ENCODE measurements at regions not wholly inside any gene's neighbourhood (a gene's known extent, or its start where the extent isn't known, plus 50 kb on each side); places are given as distances from the start of the nearest gene placed in this dataset.
"Not testable (repeated sequence)": the region's sequence is repeated elsewhere in the genome, so short reads cannot be mapped to it uniquely, and the experiment has no call there.

- no peaks in the 10 kb centered on the region for H3K36me3 ChIP-seq (ENCODE audit: control insufficient read depth, insufficient read depth, low read length)
- H3K4me3 ChIP-seq (ENCODE audit: insufficient read depth, low read depth, low read length), result no peak overlapping the region
- 95 to 96% methylated on average over 5 of the region's 5 CpGs for WGBS, 2 experiments
- H3K27me3 ChIP-seq (ENCODE audit: control insufficient read depth, insufficient read depth, low read length, poor library complexity, severe bottlenecking), result no peaks in the 10 kb centered on the region
- H3K4me1 ChIP-seq (ENCODE audit: control insufficient read depth, insufficient read depth, low read length), result no peaks in the 10 kb centered on the region
- H3K9me3 ChIP-seq (ENCODE audit: control insufficient read depth, low read length), result no peaks in the 10 kb centered on the region
- H3K27ac ChIP-seq (ENCODE audit: insufficient read depth, low read depth, low read length, poor library complexity, severe bottlenecking), result no peak overlapping the region
Observed at GRCh38 chr1:220942278-220942677, 63.0 kb downstream of the HLX start.

DNA sequence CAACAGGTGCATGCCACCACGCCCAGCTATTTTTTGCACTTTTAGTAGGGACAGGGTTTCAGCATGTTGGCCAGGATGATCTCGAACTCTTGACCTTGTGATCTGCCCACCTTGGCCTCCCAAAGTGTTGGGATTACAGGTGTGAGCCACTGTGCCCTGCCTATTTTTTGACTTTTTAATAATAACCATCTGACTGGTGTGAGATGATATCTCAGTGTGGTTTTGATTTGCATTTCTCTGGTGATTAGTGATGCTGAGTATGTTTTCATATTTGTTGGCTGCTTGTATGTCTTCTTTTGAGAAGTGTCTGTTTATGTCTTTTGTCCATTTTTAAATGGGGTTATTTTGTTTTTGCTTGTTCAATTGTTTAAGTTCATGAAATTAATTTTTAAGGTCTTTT is 63.7 kb downstream of the HLX start:
- not testable (repeated sequence) for H3K27ac ChIP-seq (ENCODE audit: insufficient read depth, low read depth, low read length, poor library complexity, severe bottlenecking); H3K4me1 ChIP-seq (ENCODE audit: control insufficient read depth, insufficient read depth, low read length); H3K9me3 ChIP-seq (ENCODE audit: control insufficient read depth, low read length); H3K36me3 ChIP-seq (ENCODE audit: control insufficient read depth, insufficient read depth, low read length); H3K4me3 ChIP-seq (ENCODE audit: insufficient read depth, low read depth, low read length); H3K27me3 ChIP-seq (ENCODE audit: control insufficient read depth, insufficient read depth, low read length, poor library complexity, severe bottlenecking)
- WGBS, 2 experiments, result 96 to 98% methylated on average over 2 of the region's 2 CpGs

DNA sequence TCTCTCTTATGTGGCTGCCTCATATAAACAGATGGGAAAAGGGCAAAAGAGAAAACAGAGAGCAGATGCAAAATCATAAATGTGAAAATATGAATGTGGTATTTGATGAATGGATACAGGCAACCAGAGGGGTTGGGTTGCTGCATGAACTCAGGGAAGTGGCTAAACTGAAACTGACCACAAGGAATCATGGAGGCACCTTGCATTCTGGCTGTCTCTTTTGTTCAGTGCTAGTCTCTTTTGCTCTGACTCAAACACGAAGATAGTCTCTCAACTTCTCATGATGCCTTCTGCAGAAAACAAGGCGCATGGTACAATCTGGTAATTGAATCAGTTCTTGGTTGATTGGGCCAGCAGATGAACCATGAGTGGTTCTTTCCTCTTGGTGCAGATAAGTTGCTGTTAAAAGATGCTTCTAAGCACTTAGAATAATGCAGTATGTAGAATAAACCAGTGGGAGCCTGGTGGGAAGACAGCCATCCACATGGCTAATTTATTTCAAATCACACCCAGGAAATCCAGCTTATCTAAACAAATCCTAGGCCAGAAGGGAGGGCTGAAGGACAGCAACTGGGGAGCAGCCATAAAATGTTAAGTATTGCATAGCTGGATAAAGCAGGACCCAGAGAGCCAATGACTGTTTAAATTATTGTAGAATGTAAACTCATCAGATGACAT is 64.2 kb downstream of the HLX start:
- no peaks in the 10 kb centered on the region for H3K36me3 ChIP-seq (ENCODE audit: control insufficient read depth, insufficient read depth, low read length)
- H3K27ac ChIP-seq (ENCODE audit: insufficient read depth, low read depth, low read length, poor library complexity, severe bottlenecking), result no peak overlapping the region
- 34 to 40% methylated on average over 2 of the region's 2 CpGs for WGBS, 2 experiments
- H3K4me1 ChIP-seq (ENCODE audit: control insufficient read depth, insufficient read depth, low read length), result no peaks in the 10 kb centered on the region
- no peaks in the 10 kb centered on the region for H3K27me3 ChIP-seq (ENCODE audit: control insufficient read depth, insufficient read depth, low read length, poor library complexity, severe bottlenecking)
- no peak overlapping the region for H3K4me3 ChIP-seq (ENCODE audit: insufficient read depth, low read depth, low read length)
- no peaks in the 10 kb centered on the region for H3K9me3 ChIP-seq (ENCODE audit: control insufficient read depth, low read length)

DNA sequence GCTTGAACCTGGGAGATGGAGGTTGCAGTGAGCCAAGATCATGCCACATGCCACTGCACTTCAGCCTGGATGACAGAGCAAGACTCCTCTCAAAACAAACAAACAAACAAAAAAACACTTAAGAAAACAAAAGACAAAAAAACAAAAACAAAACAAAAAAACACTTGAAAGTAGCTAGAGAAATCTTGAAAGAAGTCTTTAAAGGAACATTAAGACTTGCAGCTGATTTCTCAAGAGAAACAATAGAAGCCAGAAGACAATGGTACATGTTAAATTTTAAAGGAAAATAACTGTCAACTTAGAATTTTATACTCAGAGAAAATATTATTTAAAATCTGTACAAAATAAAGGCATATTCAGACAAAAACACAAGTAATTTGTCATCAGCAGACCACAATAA is 71.3 kb downstream of the HLX start:
- Histone ChIP-seq H3K4me1 (ENCODE audit: control insufficient read depth, insufficient read depth, low read length) (no peaks in the 10 kb centered on the region), H3K27me3 (ENCODE audit: control insufficient read depth, insufficient read depth, low read length, poor library complexity, severe bottlenecking) (no peaks in the 10 kb centered on the region), H3K9me3 (ENCODE audit: control insufficient read depth, low read length) (no peaks in the 10 kb centered on the region), H3K4me3 (ENCODE audit: insufficient read depth, low read depth, low read length) (no peak overlapping the region), H3K27ac (ENCODE audit: insufficient read depth, low read depth, low read length, poor library complexity, severe bottlenecking) (no peak overlapping the region), H3K36me3 (ENCODE audit: control insufficient read depth, insufficient read depth, low read length) (no peaks in the 10 kb centered on the region)

GRCh38 chr1:220952961-220953643 is 73.9 kb downstream of the HLX start:
- Histone ChIP-seq H3K27me3 (ENCODE audit: control insufficient read depth, insufficient read depth, low read length, poor library complexity, severe bottlenecking) (no peaks in the 10 kb centered on the region), H3K4me1 (ENCODE audit: control insufficient read depth, insufficient read depth, low read length) (no peaks in the 10 kb centered on the region), H3K36me3 (ENCODE audit: control insufficient read depth, insufficient read depth, low read length) (no peaks in the 10 kb centered on the region), H3K9me3 (ENCODE audit: control insufficient read depth, low read length) (no peaks in the 10 kb centered on the region), H3K4me3 (ENCODE audit: insufficient read depth, low read depth, low read length) (no peak overlapping the region), H3K27ac (ENCODE audit: insufficient read depth, low read depth, low read length, poor library complexity, severe bottlenecking) (no peak overlapping the region)
- 30 to 45% methylated on average over 2 to 3 of the region's 3 CpGs for WGBS, 2 experiments

DNA sequence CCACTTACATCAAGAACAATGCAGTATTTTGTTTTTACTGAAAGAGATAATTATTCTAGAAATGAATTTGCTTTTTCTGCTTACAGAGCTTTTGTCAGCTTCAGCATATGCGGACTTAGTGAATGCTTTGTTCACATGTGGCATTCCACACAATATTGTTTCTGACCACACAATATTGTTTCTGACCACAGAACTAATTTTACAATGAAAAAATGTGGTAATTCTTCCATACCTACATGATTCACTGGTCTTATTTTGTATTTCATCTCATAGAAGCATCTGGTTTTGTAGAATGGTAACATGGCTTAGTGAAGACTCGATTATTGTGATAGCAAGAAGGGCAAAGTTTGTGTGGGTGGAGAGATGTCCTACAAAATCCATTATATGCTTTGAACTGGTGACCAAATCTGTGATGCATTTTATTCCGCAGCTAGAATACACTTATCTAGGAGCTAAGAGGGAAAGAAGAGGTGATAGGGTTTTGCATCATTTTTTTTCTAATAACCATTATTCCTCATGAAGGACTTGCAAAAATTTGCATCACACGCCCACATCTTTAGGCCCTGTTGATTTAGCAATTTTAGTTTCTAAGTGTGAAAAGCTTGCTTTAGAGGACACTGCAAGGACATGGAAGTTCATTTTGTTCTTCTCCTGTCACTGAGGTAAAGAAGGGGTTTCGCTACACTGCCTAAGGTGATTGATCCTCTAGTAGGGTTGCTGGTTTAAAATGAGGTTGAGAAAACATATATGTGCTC is 75.3 kb downstream of the HLX start:
- Histone ChIP-seq H3K27ac (ENCODE audit: insufficient read depth, low read depth, low read length, poor library complexity, severe bottlenecking) (no peak overlapping the region), H3K36me3 (ENCODE audit: control insufficient read depth, insufficient read depth, low read length) (no peaks in the 10 kb centered on the region), H3K4me1 (ENCODE audit: control insufficient read depth, insufficient read depth, low read length) (no peaks in the 10 kb centered on the region), H3K4me3 (ENCODE audit: insufficient read depth, low read depth, low read length) (no peak overlapping the region), H3K9me3 (ENCODE audit: control insufficient read depth, low read length) (no peaks in the 10 kb centered on the region), H3K27me3 (ENCODE audit: control insufficient read depth, insufficient read depth, low read length, poor library complexity, severe bottlenecking) (no peaks in the 10 kb centered on the region)
- WGBS, 2 experiments, result 90 to 94% methylated on average over 5 of the region's 5 CpGs

GRCh38 chr1:220955116-220955515 is 75.9 kb downstream of the HLX start:
- Histone ChIP-seq H3K27ac (ENCODE audit: insufficient read depth, low read depth, low read length, poor library complexity, severe bottlenecking) (no peak overlapping the region), H3K9me3 (ENCODE audit: control insufficient read depth, low read length) (no peaks in the 10 kb centered on the region)
- 89 to 96% methylated on average over 4 of the region's 4 CpGs for WGBS, 2 experiments

GRCh38 chr1:220956501-220957232 is 77.4 kb downstream of the HLX start:
- Histone ChIP-seq H3K9me3 (ENCODE audit: control insufficient read depth, low read length) (no peaks in the 10 kb centered on the region), H3K4me3 (ENCODE audit: insufficient read depth, low read depth, low read length) (no peak overlapping the region), H3K27ac (ENCODE audit: insufficient read depth, low read depth, low read length, poor library complexity, severe bottlenecking) (no peak overlapping the region), H3K4me1 (ENCODE audit: control insufficient read depth, insufficient read depth, low read length) (no peaks in the 10 kb centered on the region), H3K36me3 (ENCODE audit: control insufficient read depth, insufficient read depth, low read length) (no peaks in the 10 kb centered on the region), H3K27me3 (ENCODE audit: control insufficient read depth, insufficient read depth, low read length, poor library complexity, severe bottlenecking) (no peaks in the 10 kb centered on the region)
- WGBS, 2 experiments, result 91 to 100% methylated on average over 1 of the region's 2 CpGs

More at GRCh38 chr1:220955116-220955515, 75.9 kb downstream of the HLX start:
- Histone ChIP-seq H3K27me3 (ENCODE audit: control insufficient read depth, insufficient read depth, low read length, poor library complexity, severe bottlenecking) (no peaks in the 10 kb centered on the region), H3K4me1 (ENCODE audit: control insufficient read depth, insufficient read depth, low read length) (no peaks in the 10 kb centered on the region), H3K4me3 (ENCODE audit: insufficient read depth, low read depth, low read length) (no peak overlapping the region), H3K36me3 (ENCODE audit: control insufficient read depth, insufficient read depth, low read length) (no peaks in the 10 kb centered on the region)

DNA sequence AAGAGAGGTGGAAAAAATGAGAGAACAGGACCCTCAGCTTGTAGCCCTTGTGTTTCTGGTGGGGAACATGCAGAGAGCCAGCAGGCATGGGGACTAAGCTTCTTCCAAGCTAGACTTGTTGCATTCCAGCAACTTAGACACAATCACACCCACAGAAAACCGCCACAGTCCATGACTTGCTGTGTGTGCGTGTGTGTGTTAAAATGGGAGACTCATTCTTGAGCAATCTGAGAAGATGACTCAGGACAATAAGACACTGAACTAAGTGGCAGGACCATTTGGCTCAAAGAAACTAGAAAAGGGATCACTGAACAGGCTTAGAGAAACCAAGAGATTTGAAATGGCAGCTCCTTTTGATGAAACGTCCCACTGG is 78.0 kb downstream of the HLX start:
- Histone ChIP-seq H3K27me3 (ENCODE audit: control insufficient read depth, insufficient read depth, low read length, poor library complexity, severe bottlenecking) (no peaks in the 10 kb centered on the region), H3K4me3 (ENCODE audit: insufficient read depth, low read depth, low read length) (no peak overlapping the region), H3K4me1 (ENCODE audit: control insufficient read depth, insufficient read depth, low read length) (no peaks in the 10 kb centered on the region), H3K27ac (ENCODE audit: insufficient read depth, low read depth, low read length, poor library complexity, severe bottlenecking) (no peak overlapping the region), H3K36me3 (ENCODE audit: control insufficient read depth, insufficient read depth, low read length) (no peaks in the 10 kb centered on the region), H3K9me3 (ENCODE audit: control insufficient read depth, low read length) (no peaks in the 10 kb centered on the region)
- 88 to 92% methylated on average over 3 of the region's 3 CpGs for WGBS, 2 experiments

GRCh38 chr1:220958234-220958633 is 79.0 kb downstream of the HLX start:
- Histone ChIP-seq H3K4me3 (ENCODE audit: insufficient read depth, low read depth, low read length) (no peak overlapping the region), H3K27ac (ENCODE audit: insufficient read depth, low read depth, low read length, poor library complexity, severe bottlenecking) (no peak overlapping the region), H3K36me3 (ENCODE audit: control insufficient read depth, insufficient read depth, low read length) (no peaks in the 10 kb centered on the region), H3K9me3 (ENCODE audit: control insufficient read depth, low read length) (no peaks in the 10 kb centered on the region), H3K27me3 (ENCODE audit: control insufficient read depth, insufficient read depth, low read length, poor library complexity, severe bottlenecking) (no peaks in the 10 kb centered on the region), H3K4me1 (ENCODE audit: control insufficient read depth, insufficient read depth, low read length) (no peaks in the 10 kb centered on the region)
- 86% methylated on average over 1 of the region's 1 CpG; no CpG with 5 or more reads in 1 of the 2 experiments for WGBS, 2 experiments
